ENCODE measurements at regions not wholly inside any gene's neighbourhood (a gene's known extent, or its start where the extent isn't known, plus 50 kb on each side); places are given as distances from the start of the nearest gene placed in this dataset.

- Histone ChIP-seq H3K4me1 (ENCODE audit: control insufficient read depth, low read depth, low read length) (no peaks in the 10 kb centered on the region), H2BK5ac (ENCODE audit: low read length) (no peak overlapping the region), H3K4ac (ENCODE audit: low read depth, low read length) (no peak overlapping the region), H3K56ac (ENCODE audit: low read length) (no peak overlapping the region), H4K8ac (ENCODE audit: low read depth, low read length) (no peak overlapping the region), H3K23ac (ENCODE audit: low read length) (no peak overlapping the region), H3K18ac (ENCODE audit: low read length) (no peak overlapping the region), H3K27me3 (ENCODE audit: insufficient read depth, low read length, poor library complexity) (no peaks in the 10 kb centered on the region), H2BK15ac (replicated peaks; ENCODE audit: low read depth) (no peak overlapping the region), H3K27ac (ENCODE audit: low read depth, low read length) (no peak overlapping the region), H3K79me2 (ENCODE audit: control insufficient read depth, insufficient read depth, low read length) (no peaks in the 10 kb centered on the region), H4K5ac (ENCODE audit: low read length) (no peak overlapping the region), H2AK5ac (ENCODE audit: low read length) (no peak overlapping the region), H3K4me2 (ENCODE audit: low read length) (no peak overlapping the region), H3K36me3 (ENCODE audit: control insufficient read depth, insufficient read depth, low read length) (no peaks in the 10 kb centered on the region), H3K9ac (ENCODE audit: low read length) (no peak overlapping the region), H2BK120ac (ENCODE audit: low read depth, low read length) (no peak overlapping the region), H3K4me3 (ENCODE audit: low read length) (no peak overlapping the region), H3K79me1 (ENCODE audit: low read length) (no peaks in the 10 kb centered on the region)
- no peak for DNase-seq
- no CpG with 5 or more reads among the region's 2 CpGs for WGBS (ENCODE audit: extremely low coverage, insufficient coverage, low lambda C conversion rate)
Observed at GRCh38 chr9:113695901-113696300, 180.2 kb upstream of the ZNF618 start.

DNA sequence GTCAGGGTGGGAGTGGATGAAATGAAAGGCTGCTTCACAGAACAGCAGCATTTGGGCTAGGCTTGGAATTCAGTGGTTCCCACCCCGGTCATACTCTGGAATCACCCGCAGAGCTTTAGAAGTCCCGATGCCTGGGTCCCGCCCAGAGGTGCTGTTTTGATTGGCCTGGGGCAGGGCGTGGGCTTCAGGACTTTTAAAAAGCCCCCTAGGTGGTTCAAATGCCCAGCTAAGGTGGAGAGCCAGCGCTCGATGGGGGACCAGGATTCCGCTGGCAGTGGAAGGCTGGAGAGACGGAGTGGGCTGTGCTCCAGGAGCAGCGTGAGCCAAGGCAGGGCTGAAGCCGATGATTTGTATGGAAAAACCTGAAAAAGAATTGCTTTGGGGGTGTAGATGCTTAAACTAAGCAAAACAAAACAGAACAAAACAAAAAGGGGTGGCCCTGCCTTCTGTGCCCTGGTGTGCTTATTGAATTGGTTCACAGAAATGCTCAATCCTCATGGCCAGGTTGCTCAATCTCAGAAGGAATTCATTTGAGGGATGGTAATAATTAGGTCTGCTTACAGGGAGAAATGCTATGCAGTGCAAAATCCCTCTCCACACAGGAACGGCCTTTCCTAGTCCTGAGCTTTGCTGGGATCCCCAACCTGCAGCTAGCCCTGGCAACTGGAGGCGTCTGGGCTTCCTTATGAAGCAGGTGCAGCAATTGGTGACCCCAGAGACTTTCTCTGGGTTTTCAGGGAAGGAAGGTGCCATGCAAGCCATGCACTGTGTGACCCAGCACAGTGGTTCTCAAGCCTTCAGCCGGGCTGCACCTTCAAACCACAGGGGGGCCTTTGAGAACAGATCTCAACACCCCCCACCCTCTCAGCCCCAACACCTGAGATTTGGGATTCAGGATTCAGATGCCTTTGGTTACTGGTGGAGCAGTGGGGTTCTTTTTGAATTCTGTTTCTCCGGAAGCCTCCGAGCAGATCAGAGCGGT lies 174.0 kb upstream of the ZNF618 start:
- Histone ChIP-seq H4K8ac (ENCODE audit: low read depth, low read length) (no peak overlapping the region), H3K4ac (ENCODE audit: low read depth, low read length) (no peak overlapping the region), H3K23ac (ENCODE audit: low read length) (no peak overlapping the region), H2BK120ac (ENCODE audit: low read depth, low read length) (no peak overlapping the region), H3K79me2 (ENCODE audit: control insufficient read depth, insufficient read depth, low read length) (no peaks in the 10 kb centered on the region), H2BK15ac (replicated peaks; ENCODE audit: low read depth) (no peak overlapping the region), H3K56ac (ENCODE audit: low read length) (peak overlapping the region; percentile 18), H3K79me1 (ENCODE audit: low read length) (no peaks in the 10 kb centered on the region), H2AK5ac (ENCODE audit: low read length) (no peak overlapping the region), H3K4me2 (ENCODE audit: low read length) (no peak overlapping the region), H4K5ac (ENCODE audit: low read length) (no peak overlapping the region), H3K36me3 (ENCODE audit: control insufficient read depth, insufficient read depth, low read length) (no peaks in the 10 kb centered on the region), H2BK5ac (ENCODE audit: low read length) (no peak overlapping the region), H3K4me3 (ENCODE audit: low read length) (no peak overlapping the region), H3K9ac (ENCODE audit: low read length) (no peak overlapping the region), H3K27ac (ENCODE audit: low read depth, low read length) (no peak overlapping the region), H3K27me3 (ENCODE audit: insufficient read depth, low read length, poor library complexity) (no peaks in the 10 kb centered on the region), H3K18ac (ENCODE audit: low read length) (no peak overlapping the region), H3K4me1 (ENCODE audit: control insufficient read depth, low read depth, low read length) (peaks cover 4% of the 10 kb centered on the region)
- no peak for DNase-seq
- WGBS (ENCODE audit: extremely low coverage, insufficient coverage, low lambda C conversion rate) = no CpG with 5 or more reads among the region's 17 CpGs

- no peak overlapping the region for H2BK15ac ChIP-seq (replicated peaks; ENCODE audit: low read depth)
- no peak overlapping the region for H3K23ac ChIP-seq (ENCODE audit: low read length)
- peak overlapping the region; percentile 83 for H3K18ac ChIP-seq (ENCODE audit: low read length)
- no peak overlapping the region for H3K56ac ChIP-seq (ENCODE audit: low read length)
- H3K4me2 ChIP-seq (ENCODE audit: low read length) = no peak overlapping the region
- peak overlapping the region; percentile 23 for H2BK120ac ChIP-seq (ENCODE audit: low read depth, low read length)
- H3K4me1 ChIP-seq (ENCODE audit: control insufficient read depth, low read depth, low read length) = peaks cover 4% of the 10 kb centered on the region
- H3K79me1 ChIP-seq (ENCODE audit: low read length) = no peaks in the 10 kb centered on the region
- peak overlapping the region; percentile 61 for H2BK5ac ChIP-seq (ENCODE audit: low read length)
- H3K27me3 ChIP-seq (ENCODE audit: insufficient read depth, low read length, poor library complexity) = no peaks in the 10 kb centered on the region
- H2AK5ac ChIP-seq (ENCODE audit: low read length) = peak overlapping the region; percentile 64
- peak overlapping the region; percentile 84 for H3K4ac ChIP-seq (ENCODE audit: low read depth, low read length)
- no peak for DNase-seq
- H3K27ac ChIP-seq (ENCODE audit: low read depth, low read length) = peak overlapping the region; percentile 67
- no peak overlapping the region for H4K5ac ChIP-seq (ENCODE audit: low read length)
- H3K79me2 ChIP-seq (ENCODE audit: control insufficient read depth, insufficient read depth, low read length) = no peaks in the 10 kb centered on the region
- H4K8ac ChIP-seq (ENCODE audit: low read depth, low read length) = no peak overlapping the region
- H3K4me3 ChIP-seq (ENCODE audit: low read length) = no peak overlapping the region
- no peak overlapping the region for H3K9ac ChIP-seq (ENCODE audit: low read length)
- H3K36me3 ChIP-seq (ENCODE audit: control insufficient read depth, insufficient read depth, low read length) = no peaks in the 10 kb centered on the region
- no CpG with 5 or more reads among the region's 6 CpGs for WGBS (ENCODE audit: extremely low coverage, insufficient coverage, low lambda C conversion rate)
Observed at GRCh38 chr9:113705306-113705927, 170.7 kb upstream of the ZNF618 start.

GRCh38 chr9:113705928-113706519 lies 170.1 kb upstream of the ZNF618 start:
- Histone ChIP-seq H3K79me1 (ENCODE audit: low read length) (no peaks in the 10 kb centered on the region), H3K4ac (ENCODE audit: low read depth, low read length) (peak overlapping the region; percentile 83), H4K8ac (ENCODE audit: low read depth, low read length) (no peak overlapping the region), H3K56ac (ENCODE audit: low read length) (peak overlapping the region; percentile 63), H3K9ac (ENCODE audit: low read length) (no peak overlapping the region), H4K5ac (ENCODE audit: low read length) (no peak overlapping the region), H2BK15ac (replicated peaks; ENCODE audit: low read depth) (no peak overlapping the region), H3K4me3 (ENCODE audit: low read length) (no peak overlapping the region), H3K79me2 (ENCODE audit: control insufficient read depth, insufficient read depth, low read length) (no peaks in the 10 kb centered on the region), H3K36me3 (ENCODE audit: control insufficient read depth, insufficient read depth, low read length) (no peaks in the 10 kb centered on the region), H2BK5ac (ENCODE audit: low read length) (peak overlapping the region; percentile 86), H3K4me1 (ENCODE audit: control insufficient read depth, low read depth, low read length) (peaks cover 4% of the 10 kb centered on the region), H3K27me3 (ENCODE audit: insufficient read depth, low read length, poor library complexity) (no peaks in the 10 kb centered on the region), H3K23ac (ENCODE audit: low read length) (no peak overlapping the region), H3K4me2 (ENCODE audit: low read length) (no peak overlapping the region), H2BK120ac (ENCODE audit: low read depth, low read length) (peak overlapping the region; percentile 23), H3K27ac (ENCODE audit: low read depth, low read length) (peak overlapping the region; percentile 67), H2AK5ac (ENCODE audit: low read length) (peak overlapping the region; percentile 71), H3K18ac (ENCODE audit: low read length) (peak overlapping the region; percentile 83)
- DNase-seq = peak; percentile 96
- no CpG with 5 or more reads among the region's 2 CpGs for WGBS (ENCODE audit: extremely low coverage, insufficient coverage, low lambda C conversion rate)

- H3K4me1 ChIP-seq (ENCODE audit: control insufficient read depth, low read depth, low read length) = peaks cover 4% of the 10 kb centered on the region
- H3K4me2 ChIP-seq (ENCODE audit: low read length) = no peak overlapping the region
- no peak overlapping the region for H3K4me3 ChIP-seq (ENCODE audit: low read length)
- H3K27ac ChIP-seq (ENCODE audit: low read depth, low read length) = no peak overlapping the region
- H3K23ac ChIP-seq (ENCODE audit: low read length) = no peak overlapping the region
- H3K27me3 ChIP-seq (ENCODE audit: insufficient read depth, low read length, poor library complexity) = no peaks in the 10 kb centered on the region
- no peak overlapping the region for H2BK120ac ChIP-seq (ENCODE audit: low read depth, low read length)
- no peak overlapping the region for H3K18ac ChIP-seq (ENCODE audit: low read length)
- no peak overlapping the region for H2BK5ac ChIP-seq (ENCODE audit: low read length)
- no peak for DNase-seq
- H3K36me3 ChIP-seq (ENCODE audit: control insufficient read depth, insufficient read depth, low read length) = no peaks in the 10 kb centered on the region
- H4K5ac ChIP-seq (ENCODE audit: low read length) = no peak overlapping the region
- no peaks in the 10 kb centered on the region for H3K79me1 ChIP-seq (ENCODE audit: low read length)
- H3K9ac ChIP-seq (ENCODE audit: low read length) = no peak overlapping the region
- no peak overlapping the region for H2BK15ac ChIP-seq (replicated peaks; ENCODE audit: low read depth)
- WGBS (ENCODE audit: extremely low coverage, insufficient coverage, low lambda C conversion rate) = no CpG with 5 or more reads among the region's 8 CpGs
- no peaks in the 10 kb centered on the region for H3K79me2 ChIP-seq (ENCODE audit: control insufficient read depth, insufficient read depth, low read length)
- H3K56ac ChIP-seq (ENCODE audit: low read length) = no peak overlapping the region
- no peak overlapping the region for H3K4ac ChIP-seq (ENCODE audit: low read depth, low read length)
- no peak overlapping the region for H2AK5ac ChIP-seq (ENCODE audit: low read length)
- no peak overlapping the region for H4K8ac ChIP-seq (ENCODE audit: low read depth, low read length)
Observed at GRCh38 chr9:113707953-113708695, 168.0 kb upstream of the ZNF618 start.
